OCI-M1 (cell line): ENCODE measurements at regions not wholly inside any gene's neighbourhood (a gene's known extent, or its start where the extent isn't known, plus 50 kb on each side); places are given as distances from the start of the nearest gene placed in this dataset.

ENCODE experiments used
- DNase-seq: peaks from one replicate; lab custom pipeline; 2025; lab: John Stamatoyannopoulos, UW

DNA sequence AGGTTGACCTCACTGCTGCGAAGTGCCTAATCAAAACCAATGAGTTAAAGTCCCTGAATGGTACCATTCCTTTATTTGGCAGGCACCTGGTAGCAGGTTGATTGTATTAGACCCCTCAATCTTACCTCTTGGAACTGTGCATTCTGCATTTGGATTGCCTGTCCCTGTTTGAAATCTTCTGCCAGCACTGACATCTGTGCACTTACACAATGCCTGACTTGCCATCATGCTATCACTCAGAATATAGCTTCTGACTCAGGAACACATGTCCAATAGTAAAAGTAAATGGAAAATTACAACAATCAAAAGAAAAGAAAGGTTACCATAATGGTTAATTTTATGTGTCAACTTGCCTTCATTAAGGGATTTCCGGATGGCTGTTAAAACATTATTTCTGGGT, 366.0 kb upstream of the PDGFD start:
- no peak for DNase-seq

DNA sequence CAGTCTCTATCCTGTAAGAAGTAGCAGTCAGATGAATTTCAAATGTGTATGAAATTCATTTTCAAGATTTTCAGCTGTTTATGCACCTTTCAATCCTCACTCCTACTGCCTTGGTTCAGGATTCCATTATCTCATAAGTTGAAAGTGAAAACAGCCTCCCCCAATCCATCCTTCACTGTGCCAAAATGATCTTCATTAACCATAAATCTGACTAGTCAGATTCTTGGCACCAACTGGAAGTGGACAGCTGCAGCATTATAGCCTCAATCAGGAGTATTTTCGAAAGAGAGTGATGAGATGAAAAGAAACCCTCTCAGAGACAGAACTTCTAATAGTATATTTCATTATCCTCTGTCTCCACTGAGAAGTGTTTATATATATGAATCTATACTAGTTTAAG, 365.3 kb upstream of the PDGFD start:
- DNase-seq: no peak

DNA sequence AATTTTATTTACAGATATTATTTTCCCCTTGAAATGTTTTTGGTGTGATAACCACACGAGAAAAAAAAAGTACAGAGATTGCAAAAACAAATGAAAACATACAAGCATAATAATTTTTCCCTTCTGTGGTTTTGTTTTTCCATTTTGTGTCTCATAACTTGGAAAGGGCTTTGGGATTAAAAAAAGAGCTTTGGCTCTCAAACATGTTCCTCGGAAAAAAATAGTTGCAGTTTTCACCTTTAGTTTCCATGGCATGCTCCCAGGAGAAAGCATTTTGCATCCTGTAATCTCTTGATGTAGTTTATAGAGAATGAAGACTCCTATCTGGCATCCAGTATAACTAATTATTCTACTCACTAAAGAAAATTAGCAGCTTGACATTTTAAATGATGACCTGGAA, 362.1 kb upstream of the PDGFD start:
- no peak for DNase-seq

DNA sequence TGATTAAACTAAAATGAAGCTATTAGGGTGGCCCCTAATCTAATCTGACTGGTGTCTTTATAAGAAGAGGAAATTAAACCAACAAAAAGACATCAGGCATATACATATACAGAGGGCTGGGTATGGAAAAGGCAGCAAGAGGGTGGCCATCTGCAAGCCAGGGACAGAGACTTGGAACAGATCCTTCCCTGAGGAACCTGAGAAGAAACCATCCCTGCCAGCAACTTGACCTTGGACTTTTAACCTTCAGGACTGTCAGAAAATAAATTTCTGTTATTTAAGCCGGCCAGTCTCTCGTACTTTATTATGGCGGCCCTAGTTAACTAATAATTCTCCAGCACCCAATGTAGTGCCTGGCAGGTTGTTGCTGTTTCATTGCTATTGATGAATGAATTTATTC, 361.5 kb upstream of the PDGFD start:
- DNase-seq: no peak

DNA sequence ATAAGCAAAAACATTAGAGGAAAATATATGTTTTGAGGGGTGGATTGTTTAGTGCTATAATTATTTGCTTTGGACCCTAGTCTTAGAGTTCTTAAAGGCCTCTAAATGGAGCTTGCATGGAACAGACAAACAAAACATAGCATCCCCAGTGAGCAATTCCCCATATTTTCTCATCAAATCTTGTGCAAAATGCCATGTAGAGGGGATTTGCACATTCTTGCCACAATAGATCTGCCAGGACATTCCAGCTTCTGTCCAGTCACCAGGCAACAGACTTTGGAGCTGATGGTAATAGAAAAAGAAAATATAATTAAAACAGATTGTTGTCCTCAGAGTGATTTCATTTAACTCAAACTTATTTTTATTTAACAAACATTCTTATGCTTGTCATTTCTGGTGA, 360.3 kb upstream of the PDGFD start:
- DNase-seq: no peak

DNA sequence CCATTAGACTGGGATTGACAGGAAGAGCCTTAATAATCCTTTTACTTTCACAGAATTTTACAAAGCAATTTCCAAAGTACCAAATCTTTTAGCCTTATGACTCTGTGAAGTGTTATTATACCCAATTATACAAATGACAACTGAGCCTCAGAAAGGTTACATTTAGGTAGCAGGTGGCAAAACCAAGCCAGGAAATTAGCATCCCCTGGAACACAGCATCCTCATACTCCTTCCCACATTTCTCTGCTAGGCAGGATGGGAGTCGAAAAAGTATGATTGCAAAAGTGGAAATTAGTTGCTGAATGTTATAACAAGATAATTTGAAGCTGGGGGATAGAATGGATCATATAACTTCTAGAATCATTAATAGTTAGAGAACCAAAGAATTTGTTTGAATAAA, 359.7 kb upstream of the PDGFD start:
- no peak for DNase-seq

DNA sequence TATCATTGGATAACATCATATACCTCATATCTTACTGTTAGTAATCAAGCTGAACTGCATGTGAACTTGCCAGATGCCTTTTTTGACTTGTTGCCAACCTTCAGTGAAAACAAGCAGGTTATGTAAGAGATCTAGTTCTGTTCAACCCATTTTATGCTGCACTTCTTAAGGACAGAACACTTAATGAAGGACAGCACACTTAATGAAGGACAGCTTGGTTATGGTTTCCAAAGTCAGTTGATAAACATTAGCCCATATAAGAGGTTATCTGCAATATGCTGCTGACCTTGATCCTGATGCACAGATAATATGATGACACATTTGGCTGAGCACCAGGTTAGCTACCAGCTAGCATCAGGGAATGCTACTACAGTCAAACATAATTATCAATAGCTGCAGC, 358.7 kb upstream of the PDGFD start:
- DNase-seq: no peak

DNA sequence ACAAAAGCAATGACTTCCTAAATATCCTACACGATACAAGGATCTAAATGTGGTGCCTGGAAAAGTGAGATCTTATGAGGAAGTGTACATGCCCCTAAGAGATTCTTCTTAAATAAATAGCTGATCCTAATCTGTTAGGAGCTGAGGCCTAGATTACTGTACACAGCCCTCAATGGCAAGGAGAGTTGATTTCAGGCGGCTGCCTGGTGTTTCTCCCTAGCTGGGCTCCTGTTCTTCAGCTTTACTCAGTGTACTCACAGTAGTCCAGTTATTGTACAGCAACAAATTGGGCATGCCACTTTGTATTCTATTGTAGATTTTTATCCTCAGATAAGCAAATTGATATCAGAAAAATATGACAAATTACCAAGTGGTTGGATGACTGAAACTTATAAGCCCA, 358.2 kb upstream of the PDGFD start:
- no peak for DNase-seq

DNA sequence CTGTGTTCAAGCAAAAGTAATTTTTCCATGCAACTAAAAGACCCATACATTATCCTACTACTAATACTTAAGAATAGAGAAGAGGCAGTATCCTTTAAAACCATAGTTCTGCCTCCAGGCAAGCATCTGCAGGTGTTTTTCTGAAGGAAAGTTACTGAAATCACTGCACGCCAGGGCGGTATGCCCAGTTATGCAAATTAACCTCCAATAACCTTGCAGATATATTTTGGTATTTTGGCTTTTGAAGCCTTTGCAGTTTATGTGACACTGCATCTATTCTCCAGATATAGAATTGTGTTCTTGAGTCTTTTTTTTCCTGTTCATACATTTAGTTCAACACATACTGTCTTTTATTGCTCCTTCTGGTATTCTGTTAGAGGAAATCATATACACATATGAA, 346.2 kb upstream of the PDGFD start:
- no peak for DNase-seq

DNA sequence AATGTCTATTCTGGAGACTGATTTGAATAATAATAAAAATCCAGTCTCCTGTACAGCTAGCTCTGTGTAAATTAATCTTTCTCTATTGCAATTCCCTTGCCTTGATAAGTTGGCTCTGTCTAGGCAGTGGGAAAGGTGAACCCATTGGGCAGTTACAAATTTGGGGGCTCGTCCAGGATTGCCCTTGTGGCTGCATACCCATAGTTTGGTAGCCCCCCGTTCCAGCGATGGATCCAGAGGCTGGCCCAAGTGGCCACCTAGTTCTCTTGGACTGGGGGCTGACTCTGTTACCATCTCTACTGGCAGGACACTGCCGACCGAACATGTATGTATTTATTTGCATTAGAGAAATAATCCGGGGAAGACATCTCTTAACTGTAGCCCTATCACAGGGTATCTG, 326.2 kb upstream of the PDGFD start:
- no peak for DNase-seq

DNA sequence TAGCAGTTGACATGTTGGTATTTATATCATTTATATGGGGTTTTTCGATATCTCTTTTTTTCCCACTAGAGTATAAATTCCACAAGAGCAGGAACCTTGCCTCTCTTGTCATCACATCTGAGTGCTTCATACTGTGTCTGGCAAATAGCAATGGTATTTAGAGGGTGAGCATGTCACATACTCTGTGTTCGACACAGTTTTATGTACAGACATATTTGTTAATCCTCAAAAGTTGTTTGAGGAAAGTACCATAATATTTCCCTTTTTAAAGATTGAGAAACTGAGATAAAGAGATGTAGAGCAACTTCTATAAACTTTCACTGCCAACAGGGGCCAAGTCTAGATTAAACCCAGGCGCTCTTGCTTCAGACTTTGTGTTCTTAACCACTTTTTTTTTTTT, 324.6 kb upstream of the PDGFD start:
- DNase-seq: no peak

DNA sequence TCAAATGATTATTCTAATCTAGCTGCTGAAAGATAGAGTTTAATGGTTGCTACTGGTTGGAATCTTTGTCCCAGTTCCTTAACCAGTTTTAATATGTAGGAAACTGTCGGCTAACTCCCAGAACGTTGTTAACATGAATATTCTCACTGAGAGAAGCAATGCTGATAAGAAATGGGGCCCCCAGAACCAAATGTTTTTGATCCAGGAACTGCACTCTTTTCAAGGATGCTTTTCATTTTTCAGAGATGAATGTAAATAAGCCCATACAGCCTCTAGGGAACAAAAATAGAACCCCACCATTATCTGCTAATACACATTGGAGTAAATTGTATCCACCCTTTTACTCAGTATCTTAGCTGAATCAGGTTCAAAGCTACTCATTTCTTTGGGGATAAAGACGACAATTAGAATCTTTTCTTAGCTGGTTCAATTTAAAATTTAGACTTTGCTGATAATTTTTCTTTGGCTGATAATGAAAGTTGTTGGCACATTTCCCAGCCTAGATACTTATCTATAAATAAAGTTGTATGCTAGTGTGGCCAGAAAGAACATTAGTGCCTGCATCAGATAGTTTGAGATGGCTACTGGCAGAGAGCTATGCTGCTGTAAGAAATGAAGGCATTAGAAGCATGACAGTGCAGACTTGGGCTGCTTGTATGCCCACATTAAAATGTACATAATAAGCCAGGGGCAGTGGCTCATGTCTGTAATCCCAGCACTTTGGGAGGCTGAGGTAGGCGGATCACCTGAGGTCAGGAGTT, 323.3 kb upstream of the PDGFD start:
- no peak for DNase-seq

DNA sequence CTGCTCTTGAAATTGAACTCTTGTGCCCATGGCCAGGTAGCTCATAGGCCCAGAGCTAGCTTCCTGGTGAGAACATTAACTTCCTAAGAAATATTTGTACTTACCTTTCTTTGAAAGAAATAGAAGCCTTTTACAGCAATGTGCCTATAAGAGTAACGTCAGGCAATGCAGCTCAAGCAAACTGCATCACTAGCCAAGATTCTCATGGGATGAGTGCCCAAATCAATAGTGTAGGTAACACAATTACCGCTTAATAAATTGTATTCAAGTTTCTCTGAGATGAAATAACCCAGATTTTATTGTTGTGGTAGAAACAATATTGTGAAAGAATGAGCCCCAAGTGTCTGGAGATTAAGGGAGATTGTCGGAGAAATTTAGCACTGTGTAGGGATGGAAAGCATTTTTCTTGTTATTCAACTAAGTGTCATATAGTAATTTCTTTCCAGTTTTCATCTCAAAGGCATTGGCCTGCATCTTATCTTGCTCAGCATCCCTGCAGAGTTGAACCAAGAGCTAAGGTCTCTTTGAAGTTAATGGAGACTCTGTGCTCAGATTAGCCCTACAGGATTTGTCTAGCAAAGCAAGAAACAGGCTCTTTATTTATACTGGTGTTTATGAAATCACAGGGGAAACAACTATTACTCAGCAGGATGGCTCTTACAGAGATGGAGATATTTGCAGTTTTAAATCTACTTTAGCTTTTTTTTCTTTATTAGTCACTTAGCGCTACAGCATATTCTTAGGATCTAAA, 321.0 kb upstream of the PDGFD start:
- no peak for DNase-seq

DNA sequence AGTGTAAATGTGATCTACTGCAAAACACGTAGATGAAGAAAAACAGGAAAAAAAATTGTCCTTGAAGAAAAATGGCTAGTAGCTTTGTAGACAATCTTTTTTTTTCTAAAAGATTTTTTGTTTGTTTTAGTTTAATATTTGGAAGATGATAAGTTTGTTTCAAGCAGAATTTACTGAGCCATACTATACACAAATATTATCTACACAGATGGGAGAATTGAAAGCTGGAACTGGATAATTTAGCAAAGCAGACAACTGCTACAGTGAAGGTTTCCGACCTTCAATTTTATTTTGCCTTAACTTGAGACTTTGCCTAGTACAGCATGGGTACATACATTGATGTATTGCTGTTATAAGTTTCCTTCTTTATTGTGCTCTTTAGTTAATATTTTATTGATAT, 313.0 kb upstream of the PDGFD start:
- no peak for DNase-seq

DNA sequence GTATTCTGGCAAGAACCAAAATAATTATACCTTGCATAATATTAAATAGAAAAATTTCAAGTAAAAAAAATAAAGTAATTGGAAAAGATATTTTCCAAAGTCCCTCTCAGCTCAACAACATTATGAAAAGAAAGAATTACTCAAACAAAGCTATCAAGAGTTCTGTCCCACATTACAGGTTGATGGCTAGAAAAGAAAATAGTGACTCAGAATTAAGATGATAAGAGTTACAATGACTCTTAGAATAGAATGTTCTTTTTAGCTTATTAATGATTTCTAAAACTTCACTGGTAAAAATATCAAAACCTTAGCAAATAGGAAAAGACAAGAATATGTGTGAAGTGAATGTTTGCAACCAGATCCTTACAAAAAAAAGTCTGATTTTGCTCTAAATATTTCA, 312.5 kb upstream of the PDGFD start:
- no peak for DNase-seq

DNA sequence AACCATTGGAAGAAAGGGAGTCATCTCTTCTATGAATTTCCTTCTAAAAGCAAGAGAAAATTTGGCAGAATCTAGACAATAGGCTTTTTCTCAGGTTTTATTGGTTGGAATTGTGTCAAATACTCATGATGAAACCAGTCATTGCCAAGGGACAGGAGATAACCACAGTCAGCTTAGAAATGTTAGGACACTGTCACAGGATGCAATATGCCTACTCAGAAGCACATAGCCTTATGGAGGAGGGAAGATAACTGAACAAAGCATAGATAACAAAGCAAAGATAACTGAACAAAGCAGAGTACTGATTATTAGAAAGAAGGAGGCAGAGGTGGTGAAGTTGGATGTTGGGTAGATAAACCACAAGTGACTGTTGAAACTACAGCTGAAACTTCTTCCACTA, 303.5 kb upstream of the PDGFD start:
- peak; percentile 54 for DNase-seq

DNA sequence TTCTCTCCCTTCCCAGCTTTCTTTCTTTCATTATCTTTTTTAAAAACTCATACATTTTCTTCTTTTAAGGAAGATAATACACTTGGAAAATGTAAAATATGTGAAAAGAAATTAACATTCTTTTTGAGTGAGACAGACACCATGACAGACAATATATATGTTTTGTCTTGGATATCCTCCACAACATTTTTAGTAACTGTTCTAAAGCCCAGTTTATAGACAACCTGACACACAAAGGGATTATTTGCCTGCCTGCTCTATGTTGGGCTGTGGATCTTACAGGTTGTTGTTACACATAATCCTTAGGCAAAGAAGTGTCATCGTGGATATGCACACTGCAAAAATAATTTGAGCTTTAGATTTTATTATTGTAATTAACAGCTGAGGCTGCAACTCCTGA, 301.4 kb upstream of the PDGFD start:
- no peak for DNase-seq

DNA sequence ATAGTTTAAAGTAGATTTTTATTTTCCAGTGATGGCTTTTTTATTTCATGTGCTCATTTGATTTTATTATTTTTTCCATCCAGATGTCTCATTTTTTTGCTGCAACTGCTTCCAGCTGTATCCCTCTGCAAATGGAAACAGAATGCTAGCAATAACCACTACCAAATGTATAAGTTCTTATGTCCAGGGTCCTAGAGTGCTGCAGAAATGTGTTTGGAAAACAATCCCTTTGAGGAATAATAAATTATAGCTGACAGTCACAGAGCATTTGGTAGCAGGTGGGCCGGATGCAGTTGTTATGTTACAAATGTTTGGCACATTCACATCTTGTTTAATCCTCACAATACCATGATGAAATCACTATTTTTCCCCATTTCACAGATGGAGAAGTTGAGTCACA, 300.7 kb upstream of the PDGFD start:
- no peak for DNase-seq

DNA sequence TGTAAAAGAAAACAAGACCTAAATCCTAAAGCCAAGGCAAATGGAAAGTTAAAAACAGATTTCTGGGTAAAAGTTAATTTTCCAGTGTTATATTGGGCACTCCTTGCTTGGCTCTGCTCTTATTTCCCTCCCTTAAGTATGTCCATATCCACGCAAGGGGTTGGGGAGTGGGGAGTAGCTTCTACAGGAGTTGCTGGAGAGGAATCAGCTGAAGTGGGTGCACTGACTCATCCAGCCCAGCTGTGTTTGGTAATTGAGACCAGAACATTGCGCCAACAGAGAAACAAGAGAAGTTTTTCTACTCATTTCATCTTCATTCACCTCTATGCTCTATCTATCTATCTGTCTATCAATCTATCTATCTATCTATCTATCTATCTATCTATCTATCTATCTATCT, 298.4 kb upstream of the PDGFD start:
- DNase-seq: no peak

DNA sequence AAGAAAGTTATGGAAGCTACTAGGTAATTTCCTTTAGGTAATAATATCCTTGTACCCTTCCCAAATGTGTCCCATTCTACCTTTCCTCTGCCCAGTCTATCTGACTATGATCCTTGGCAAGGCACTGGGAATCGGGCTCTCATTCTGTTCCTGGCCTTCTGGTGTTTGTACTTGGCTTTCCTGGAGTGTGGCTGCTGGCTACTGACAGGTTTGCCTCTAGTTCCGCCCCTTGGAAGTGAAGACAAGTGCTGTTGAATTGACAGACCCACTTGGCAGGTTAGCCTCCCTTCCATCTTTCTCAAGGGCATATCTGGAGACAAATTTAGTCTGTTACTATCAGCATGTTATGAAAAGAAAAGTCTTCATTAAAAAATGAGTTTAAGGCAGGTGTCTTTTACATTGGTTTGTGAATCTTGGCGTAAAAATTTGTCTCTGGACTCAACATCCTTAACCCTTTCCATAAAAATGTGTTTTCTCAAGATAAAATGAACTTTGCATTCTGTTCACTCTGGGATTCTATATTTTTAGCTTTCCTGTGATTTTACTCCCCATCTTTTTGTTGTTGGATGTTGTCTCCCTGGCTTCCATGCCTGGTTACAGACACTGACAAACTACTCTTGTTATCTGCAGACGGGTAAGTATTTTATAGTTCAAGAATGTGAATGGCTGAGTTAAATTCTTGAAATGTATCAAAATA, 287.4 kb upstream of the PDGFD start:
- no peak for DNase-seq

DNA sequence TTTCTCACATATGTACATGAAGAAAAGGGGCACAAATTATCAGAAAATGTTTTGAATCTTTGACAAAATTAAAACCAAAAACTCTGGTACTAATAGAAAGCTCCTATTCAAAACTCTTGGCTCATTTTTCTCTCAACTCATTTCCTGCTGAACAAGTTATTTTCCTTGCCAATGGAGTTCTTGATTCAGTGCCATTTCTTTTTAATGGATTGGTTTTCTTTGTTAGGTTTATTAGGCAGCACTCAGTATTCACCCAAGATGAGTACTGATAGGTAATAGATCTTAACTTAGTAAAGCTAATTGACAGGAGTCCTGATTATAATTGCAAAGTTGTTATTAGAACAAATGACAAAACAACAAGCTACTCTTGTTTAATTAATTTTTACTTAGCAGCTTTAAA, 279.4 kb upstream of the PDGFD start:
- no peak for DNase-seq

DNA sequence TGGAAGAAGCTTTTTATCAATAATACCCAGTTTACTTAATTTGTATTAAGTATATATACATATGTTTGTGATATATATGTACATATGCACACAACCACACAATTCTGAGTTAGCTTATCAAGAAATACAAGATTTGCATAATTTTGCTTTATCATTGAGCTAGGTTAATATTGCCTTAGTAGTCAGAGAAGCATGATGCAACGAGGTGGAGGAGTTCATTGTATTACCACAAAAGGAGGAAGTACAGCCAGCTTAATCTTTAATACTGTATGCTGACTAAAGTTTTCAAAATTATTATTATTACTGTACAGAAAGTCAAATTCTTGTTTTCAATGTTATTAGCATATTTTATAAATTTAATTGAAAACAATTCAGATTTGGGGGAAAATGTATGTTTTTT, 278.4 kb upstream of the PDGFD start:
- peak; percentile 66 for DNase-seq

DNA sequence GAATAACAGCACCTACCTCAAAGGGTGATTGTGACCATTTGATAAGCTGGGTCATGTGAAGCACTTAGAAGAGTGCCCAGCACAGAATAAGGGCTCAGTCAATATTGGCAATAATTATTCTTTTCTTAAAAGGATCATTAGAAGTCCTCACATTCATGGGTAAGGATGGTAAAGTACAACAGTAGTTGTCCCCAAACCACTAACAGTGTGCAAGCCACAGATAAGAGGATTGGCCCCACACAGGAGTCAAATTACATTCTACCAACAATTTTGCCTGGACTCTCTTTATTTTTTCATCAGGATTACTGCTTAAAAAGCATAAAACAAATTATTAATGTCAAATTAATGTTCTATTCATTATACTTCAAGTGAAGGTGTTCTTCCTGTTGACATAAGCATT, 271.5 kb upstream of the PDGFD start:
- peak; percentile 46 for DNase-seq
